ENCODE measurements at regions not wholly inside any gene's neighbourhood (a gene's known extent, or its start where the extent isn't known, plus 50 kb on each side); places are given as distances from the start of the nearest gene placed in this dataset.

DNA sequence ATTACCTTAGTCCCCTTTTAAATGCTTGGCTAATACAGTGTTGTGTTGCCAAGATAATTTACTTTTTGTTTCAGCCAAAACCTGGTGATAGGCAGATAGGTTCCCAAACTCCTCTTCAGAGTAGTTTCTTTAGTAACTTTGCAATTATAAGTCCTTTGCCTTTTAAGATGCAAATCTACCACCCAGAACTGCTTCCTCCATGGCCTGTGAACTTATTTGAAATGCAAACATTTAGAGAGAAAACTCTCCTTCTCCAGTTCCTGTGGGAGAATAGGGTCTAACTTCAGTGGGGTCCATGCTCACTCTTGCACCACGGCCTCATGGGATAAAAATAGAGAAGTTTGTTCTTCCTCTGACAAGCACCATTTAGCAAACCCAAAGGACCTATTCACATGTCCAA lies 1955.4 kb upstream of the CDH6 start:
- H3K27me3 ChIP-seq, result no peaks in the 10 kb centered on the region
- no peak for DNase-seq (ENCODE audit: low spot score in 2 of 2)
- no peaks in the 10 kb centered on the region for H3K9me3 ChIP-seq
- H3K27ac ChIP-seq, result no peak overlapping the region
- no peak overlapping the region for H3K4me3 ChIP-seq
- no peaks in the 10 kb centered on the region for H3K36me3 ChIP-seq
- intact Hi-C loops (cut with DNase I; ENCODE audit: low total_unique reads), result no loop called here
- TF ChIP-seq POLR2A (IDR thresholded peaks at IDR 0.05) (no peak), POLR2AphosphoS5 (IDR thresholded peaks at IDR 0.05) (no peak)
- TF ChIP-seq, protein P1, sequence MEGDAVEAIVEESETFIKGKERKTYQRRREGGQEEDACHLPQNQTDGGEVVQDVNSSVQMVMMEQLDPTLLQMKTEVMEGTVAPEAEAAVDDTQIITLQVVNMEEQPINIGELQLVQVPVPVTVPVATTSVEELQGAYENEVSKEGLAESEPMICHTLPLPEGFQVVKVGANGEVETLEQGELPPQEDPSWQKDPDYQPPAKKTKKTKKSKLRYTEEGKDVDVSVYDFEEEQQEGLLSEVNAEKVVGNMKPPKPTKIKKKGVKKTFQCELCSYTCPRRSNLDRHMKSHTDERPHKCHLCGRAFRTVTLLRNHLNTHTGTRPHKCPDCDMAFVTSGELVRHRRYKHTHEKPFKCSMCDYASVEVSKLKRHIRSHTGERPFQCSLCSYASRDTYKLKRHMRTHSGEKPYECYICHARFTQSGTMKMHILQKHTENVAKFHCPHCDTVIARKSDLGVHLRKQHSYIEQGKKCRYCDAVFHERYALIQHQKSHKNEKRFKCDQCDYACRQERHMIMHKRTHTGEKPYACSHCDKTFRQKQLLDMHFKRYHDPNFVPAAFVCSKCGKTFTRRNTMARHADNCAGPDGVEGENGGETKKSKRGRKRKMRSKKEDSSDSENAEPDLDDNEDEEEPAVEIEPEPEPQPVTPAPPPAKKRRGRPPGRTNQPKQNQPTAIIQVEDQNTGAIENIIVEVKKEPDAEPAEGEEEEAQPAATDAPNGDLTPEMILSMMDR (IDR thresholded peaks at IDR 0.05), result no peak
- no peaks in the 10 kb centered on the region for H3K4me1 ChIP-seq

DNA sequence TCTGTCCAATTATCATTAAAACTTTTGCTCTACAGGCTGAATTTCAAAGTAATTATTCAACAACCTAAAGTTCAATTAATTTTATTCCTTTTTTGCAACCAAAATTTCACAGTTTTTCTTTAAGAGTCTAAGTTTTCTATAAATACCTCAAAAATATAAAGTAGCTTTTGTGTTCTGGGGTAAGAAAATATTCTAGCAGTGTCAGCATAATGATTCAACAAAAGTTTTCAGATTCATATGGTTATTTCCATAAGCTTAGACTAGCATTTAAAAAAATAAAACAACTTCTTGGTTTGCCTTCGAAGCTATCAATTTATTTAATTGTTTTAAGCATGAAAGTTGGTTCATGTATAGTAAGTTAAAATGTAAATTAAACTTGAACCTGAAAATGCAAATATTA lies 1962.3 kb upstream of the CDH6 start:
- DNase-seq (ENCODE audit: low spot score in 2 of 2), result no peak
- intact Hi-C loops (cut with DNase I; ENCODE audit: low total_unique reads), result no loop called here

DNA sequence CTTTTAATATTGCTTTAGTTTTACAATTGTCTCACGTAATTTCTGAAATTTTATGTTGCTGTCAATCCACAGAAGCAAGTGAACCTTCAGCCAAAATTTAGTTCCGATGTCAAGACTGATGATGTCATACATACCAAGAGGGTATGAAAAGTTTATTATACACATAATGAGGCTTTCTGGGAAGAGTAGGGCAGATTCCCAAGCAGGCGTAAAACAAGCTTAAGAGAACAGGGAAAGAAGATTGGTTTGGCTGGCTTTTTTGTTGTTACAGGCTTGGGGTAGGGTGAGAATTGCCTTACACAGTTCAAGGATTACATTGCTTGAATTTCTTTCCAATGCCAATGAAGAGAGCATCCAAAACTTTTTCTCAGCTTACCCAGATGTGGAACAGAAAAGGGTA lies 1962.9 kb upstream of the CDH6 start:
- intact Hi-C loops (cut with DNase I; ENCODE audit: low total_unique reads), result no loop called here

More for the DNA sequence above, 1962.3 kb upstream of the CDH6 start:
- no peaks in the 10 kb centered on the region for H3K36me3 ChIP-seq
- no peaks in the 10 kb centered on the region for H3K9me3 ChIP-seq
- H3K27ac ChIP-seq, result no peak overlapping the region
- no peaks in the 10 kb centered on the region for H3K4me1 ChIP-seq
- TF ChIP-seq POLR2A (IDR thresholded peaks at IDR 0.05) (no peak), POLR2AphosphoS5 (IDR thresholded peaks at IDR 0.05) (no peak)
- TF ChIP-seq, protein P1 (IDR thresholded peaks at IDR 0.05), result no peak
- no peak overlapping the region for H3K4me3 ChIP-seq
- H3K27me3 ChIP-seq, result no peaks in the 10 kb centered on the region

DNA sequence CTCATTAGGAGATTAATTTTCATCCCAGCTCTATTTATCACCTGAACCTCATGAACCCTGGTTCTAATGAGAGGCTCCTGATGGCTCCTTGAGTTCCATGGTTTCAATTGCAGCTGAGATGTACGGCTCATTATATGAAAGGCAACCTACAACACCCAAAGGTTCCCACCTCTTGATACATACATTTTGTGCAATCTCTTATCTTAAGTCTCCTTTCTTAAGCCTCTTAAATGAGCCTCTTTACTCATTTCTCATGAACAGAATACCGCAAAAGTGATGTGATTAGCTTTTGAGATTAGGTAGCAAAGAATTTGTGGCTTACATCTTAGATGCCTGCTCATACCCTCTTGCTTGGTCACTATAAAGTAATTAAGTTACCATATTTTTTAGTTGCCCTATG lies 1964.0 kb upstream of the CDH6 start:
- no peak for DNase-seq (ENCODE audit: low spot score in 2 of 2)
- Histone ChIP-seq H3K4me1 (no peaks in the 10 kb centered on the region), H3K27ac (no peak overlapping the region), H3K9me3 (no peaks in the 10 kb centered on the region), H3K36me3 (no peaks in the 10 kb centered on the region), H3K4me3 (no peak overlapping the region), H3K27me3 (no peaks in the 10 kb centered on the region)
- TF ChIP-seq POLR2A (IDR thresholded peaks at IDR 0.05), result no peak
- TF ChIP-seq, protein P1 (IDR thresholded peaks at IDR 0.05), result no peak
- no peak for TF ChIP-seq POLR2AphosphoS5 (IDR thresholded peaks at IDR 0.05)
- intact Hi-C loops (cut with DNase I; ENCODE audit: low total_unique reads), result no loop called here

More for the DNA sequence above, 1962.9 kb upstream of the CDH6 start:
- H3K4me1 ChIP-seq, result no peaks in the 10 kb centered on the region
- TF ChIP-seq POLR2AphosphoS5 (IDR thresholded peaks at IDR 0.05) (no peak), POLR2A (IDR thresholded peaks at IDR 0.05) (no peak)
- TF ChIP-seq, protein P1 (IDR thresholded peaks at IDR 0.05), result no peak
- no peak for DNase-seq (ENCODE audit: low spot score in 2 of 2)
- no peak overlapping the region for H3K27ac ChIP-seq
- no peak overlapping the region for H3K4me3 ChIP-seq
- no peaks in the 10 kb centered on the region for H3K27me3 ChIP-seq
- no peaks in the 10 kb centered on the region for H3K36me3 ChIP-seq
- no peaks in the 10 kb centered on the region for H3K9me3 ChIP-seq

DNA sequence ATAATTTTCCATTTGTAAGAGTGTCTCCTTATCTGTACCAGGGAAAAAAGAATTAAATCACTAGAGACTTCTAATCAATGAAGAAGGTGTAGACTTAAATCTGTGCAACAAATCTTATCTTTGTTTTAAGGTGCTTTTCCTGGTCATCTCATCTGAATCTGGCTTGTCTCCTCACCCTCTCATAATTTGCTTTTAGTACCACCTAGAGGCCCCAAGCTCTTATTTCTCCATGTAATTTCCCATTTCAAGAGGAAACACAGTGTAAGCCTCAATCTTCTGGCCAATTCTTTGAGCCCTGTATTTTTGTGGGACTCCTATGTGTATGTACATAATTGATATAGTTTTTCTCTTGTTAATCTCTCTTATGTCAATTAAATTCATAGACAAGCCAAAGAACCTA lies 1975.3 kb upstream of the CDH6 start:
- no peak for TF ChIP-seq POLR2A (IDR thresholded peaks at IDR 0.05)
- TF ChIP-seq POLR2AphosphoS5 (IDR thresholded peaks at IDR 0.05), result no peak
- TF ChIP-seq, protein P1 (IDR thresholded peaks at IDR 0.05), result no peak
- no peak for DNase-seq (ENCODE audit: low spot score in 2 of 2)
- intact Hi-C loops (cut with DNase I; ENCODE audit: low total_unique reads), result no loop called here

More for the DNA sequence above, 1975.3 kb upstream of the CDH6 start:
- H3K27ac ChIP-seq, result no peak overlapping the region
- no peaks in the 10 kb centered on the region for H3K27me3 ChIP-seq
- H3K4me3 ChIP-seq, result no peak overlapping the region
- H3K4me1 ChIP-seq, result no peaks in the 10 kb centered on the region
- H3K36me3 ChIP-seq, result no peaks in the 10 kb centered on the region
- H3K9me3 ChIP-seq, result no peaks in the 10 kb centered on the region
